GM12891 (cell line): ENCODE measurements at regions not wholly inside any gene's neighbourhood (a gene's known extent, or its start where the extent isn't known, plus 50 kb on each side); places are given as distances from the start of the nearest gene placed in this dataset.

Experiments used
- PAX5 ChIP-seq: IDR thresholded peaks from 2 replicates; pipeline ENCODE4 v1.6.1; 2011; ENCODE audit warnings: low read length, moderate library complexity, mild to moderate bottlenecking; ENCODE audit not compliant: insufficient read depth, severe bottlenecking
- POLR2A ChIP-seq: IDR thresholded peaks from 2 replicates; pipeline ENCODE4 v1.6.1; 2011; ENCODE audit warnings: low read depth, low read length, control low read depth
- POLR2AphosphoS5 ChIP-seq: IDR thresholded peaks from 2 replicates; pipeline ENCODE4 v1.6.1; 2011; ENCODE audit warnings: low read depth, low read length, control low read depth
- TAF1 ChIP-seq: IDR thresholded peaks from 2 replicates; pipeline ENCODE4 v1.6.1; 2011; ENCODE audit warnings: low read depth, low read length, control low read depth

DNA sequence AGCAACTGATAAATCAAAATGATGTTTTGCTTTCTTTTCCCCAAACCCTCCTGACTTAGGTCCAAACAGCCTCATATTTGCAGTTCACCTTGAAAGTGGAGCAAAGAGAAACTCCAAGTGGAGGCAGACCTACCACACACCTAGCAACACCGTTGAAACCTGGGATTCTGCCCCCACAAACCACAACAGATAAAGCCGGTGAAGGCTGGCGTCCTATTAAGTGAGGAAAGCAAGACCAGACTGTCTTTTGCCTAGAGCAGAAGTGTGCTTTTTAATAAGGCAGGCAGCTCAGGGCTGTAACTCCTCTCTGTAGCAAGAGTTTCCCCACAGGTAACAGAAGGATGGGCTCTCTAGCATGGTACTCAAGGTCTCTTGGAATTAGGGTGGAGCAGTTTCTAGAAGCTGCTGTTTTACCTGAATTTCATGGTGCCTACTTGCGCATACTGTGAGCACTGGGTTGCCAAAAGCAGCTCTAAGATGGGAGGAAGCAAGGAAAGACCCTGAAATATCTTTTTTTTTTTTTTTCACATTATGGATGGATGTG is 336.9 kb downstream of the BCL11A start:
- TF ChIP-seq POLR2AphosphoS5 (no peak), POLR2A (no peak), TAF1 (no peak), PAX5 (no peak)
